MM.1S (cell line): ENCODE measurements at regions not wholly inside any gene's neighbourhood (a gene's known extent, or its start where the extent isn't known, plus 50 kb on each side); places are given as distances from the start of the nearest gene placed in this dataset.

ENCODE experiments used
- DNase-seq: peaks from one replicate; pipeline ENCODE4 v3.0.0-alpha.2; 2015
- H2AFZ ChIP-seq: fragments of 300-600 bp; sonication (generic); 2 replicates; pipeline ENCODE4 v1.6.0; 2016; ENCODE audit warnings: antibody characterized with exemption, low read length
- H3F3A ChIP-seq: fragments of 300-600 bp; sonication (generic); 2 replicates; pipeline ENCODE4 v1.6.1; 2016; ENCODE audit warnings: mild to moderate bottlenecking, antibody characterized with exemption, low read length, moderate library complexity, mixed read lengths; ENCODE audit not compliant: insufficient read depth
- H3K27ac ChIP-seq: fragments of 300-600 bp; sonication (generic); 2 replicates; pipeline ENCODE4 v1.5.1; 2016; ENCODE audit warnings: mild to moderate bottlenecking, low read length
- H3K27me3 ChIP-seq: fragments of 300-600 bp; sonication (generic); replicated peaks from 2 replicates; pipeline ENCODE4 v1.6.0; 2016; ENCODE audit warnings: low read length; ENCODE audit not compliant: insufficient read depth
- H3K36me3 ChIP-seq: fragments of 300-600 bp; sonication (generic); replicated peaks from 2 replicates; pipeline ENCODE4 v1.6.1; 2016; ENCODE audit warnings: mild to moderate bottlenecking, low read length, mixed read lengths; ENCODE audit not compliant: insufficient read depth
- H3K4me1 ChIP-seq: fragments of 300-600 bp; sonication (generic); 2 replicates; pipeline ENCODE4 v1.6.1; 2016; ENCODE audit warnings: low read length, mixed read lengths
- H3K4me2 ChIP-seq: fragments of 300-600 bp; sonication (generic); 2 replicates; pipeline ENCODE4 v1.6.0; 2016; ENCODE audit warnings: low read depth, low read length
- H3K4me3 ChIP-seq: fragments of 300-600 bp; sonication (generic); 2 replicates; pipeline ENCODE4 v1.5.1; 2016; ENCODE audit warnings: low read length, mixed read lengths
- H3K79me2 ChIP-seq: fragments of 300-600 bp; sonication (generic); 2 replicates; pipeline ENCODE4 v1.6.1; 2016; ENCODE audit warnings: mixed run types, low read length, mixed read lengths
- H3K9ac ChIP-seq: fragments of 300-600 bp; sonication (generic); 2 replicates; pipeline ENCODE4 v1.6.1; 2016; ENCODE audit warnings: low read length, mixed read lengths
- H3K9me2 ChIP-seq: fragments of 300-600 bp; sonication (generic); replicated peaks from 2 replicates; pipeline ENCODE4 v1.6.1; 2016; ENCODE audit warnings: mild to moderate bottlenecking, low read length, mixed read lengths; ENCODE audit not compliant: insufficient read depth
- H3K9me3 ChIP-seq: fragments of 300-600 bp; sonication (generic); replicated peaks from 2 replicates; pipeline ENCODE4 v1.6.1; 2016; ENCODE audit warnings: mild to moderate bottlenecking, low read length, mixed read lengths; ENCODE audit not compliant: insufficient read depth
- H4K20me1 ChIP-seq: fragments of 300-600 bp; sonication (generic); 2 replicates; pipeline ENCODE4 v1.6.1; 2016; ENCODE audit warnings: mild to moderate bottlenecking, low read length, moderate library complexity, mixed read lengths; ENCODE audit not compliant: insufficient read depth
- CTCF ChIP-seq: fragments of 300-600 bp; sonication (generic); IDR thresholded peaks from 2 replicates; pipeline ENCODE4 v1.5.1; 2016; ENCODE audit warnings: antibody characterized with exemption, low read length, mixed read lengths
- EZH2 ChIP-seq: fragments of 300-600 bp; sonication (generic); optimal IDR thresholded peaks from 2 replicates; pipeline ENCODE3; 2017; ENCODE audit warnings: low read depth, mild to moderate bottlenecking, antibody characterized with exemption, low read length, mixed read lengths
- EZH2phosphoT487 ChIP-seq: fragments of 300-600 bp; sonication (generic); IDR thresholded peaks from 2 replicates; pipeline ENCODE4 v1.6.1; 2018; ENCODE audit warnings: antibody characterized with exemption, low read length

GRCh38 chr13:82292334-82292733 is 1589.9 kb downstream of the SLITRK1 start:
- no peaks in the 10 kb centered on the region for H3K27me3 ChIP-seq
- no peaks in the 10 kb centered on the region for H3K36me3 ChIP-seq
- DNase-seq: no peak
- no peak overlapping the region for H2AFZ ChIP-seq
- no peaks in the 10 kb centered on the region for H3K9me3 ChIP-seq
- H3K4me3 ChIP-seq: no peak overlapping the region
- H3F3A ChIP-seq: no peaks in the 10 kb centered on the region
- H3K9me2 ChIP-seq: no peaks in the 10 kb centered on the region
- H3K79me2 ChIP-seq: no peaks in the 10 kb centered on the region
- H3K4me2 ChIP-seq: no peak overlapping the region
- H3K27ac ChIP-seq: no peak overlapping the region
- H3K9ac ChIP-seq: no peak overlapping the region
- H3K4me1 ChIP-seq: no peaks in the 10 kb centered on the region
- H4K20me1 ChIP-seq: no peaks in the 10 kb centered on the region
- TF ChIP-seq CTCF (no peak), EZH2 (no peak), EZH2phosphoT487 (no peak)

- TF ChIP-seq EZH2 (no peak), EZH2phosphoT487 (no peak), CTCF (no peak)
- Histone ChIP-seq H3K9ac (no peak overlapping the region), H3K27me3 (no peaks in the 10 kb centered on the region)
Measured at GRCh38 chr13:82291852-82292251, 1590.4 kb downstream of the SLITRK1 start.

GRCh38 chr13:82275644-82276043 is 1606.6 kb downstream of the SLITRK1 start:
- no peak overlapping the region for H3K9ac ChIP-seq
- no peaks in the 10 kb centered on the region for H3K79me2 ChIP-seq
- H3K27me3 ChIP-seq: no peaks in the 10 kb centered on the region
- H3K4me1 ChIP-seq: no peaks in the 10 kb centered on the region
- no peak overlapping the region for H3K27ac ChIP-seq
- H4K20me1 ChIP-seq: no peaks in the 10 kb centered on the region
- no peaks in the 10 kb centered on the region for H3K9me3 ChIP-seq
- no peak overlapping the region for H2AFZ ChIP-seq
- H3K4me3 ChIP-seq: no peak overlapping the region
- DNase-seq: no peak
- TF ChIP-seq EZH2 (no peak), CTCF (no peak), EZH2phosphoT487 (no peak)
- H3K9me2 ChIP-seq: no peaks in the 10 kb centered on the region
- H3K4me2 ChIP-seq: no peak overlapping the region
- H3K36me3 ChIP-seq: no peaks in the 10 kb centered on the region
- no peaks in the 10 kb centered on the region for H3F3A ChIP-seq

More at GRCh38 chr13:82291852-82292251, 1590.4 kb downstream of the SLITRK1 start:
- H3K9me3 ChIP-seq: no peaks in the 10 kb centered on the region
- no peaks in the 10 kb centered on the region for H3K9me2 ChIP-seq
- H4K20me1 ChIP-seq: no peaks in the 10 kb centered on the region
- DNase-seq: no peak
- no peaks in the 10 kb centered on the region for H3K36me3 ChIP-seq
- no peaks in the 10 kb centered on the region for H3K79me2 ChIP-seq
- no peak overlapping the region for H2AFZ ChIP-seq
- no peaks in the 10 kb centered on the region for H3F3A ChIP-seq
- H3K4me2 ChIP-seq: no peak overlapping the region
- no peaks in the 10 kb centered on the region for H3K4me1 ChIP-seq
- no peak overlapping the region for H3K4me3 ChIP-seq
- no peak overlapping the region for H3K27ac ChIP-seq
